Adrenal gland (tissue), 9 donors: ENCODE measurements at regions not wholly inside any gene's neighbourhood (a gene's known extent, or its start where the extent isn't known, plus 50 kb on each side); places are given as distances from the start of the nearest gene placed in this dataset.

Experiments
- DNase-seq, 7 donors: peaks; one replicate each; pipeline ENCODE4 v3.0.0-alpha.2; 2019 to 2020
- H3K27ac ChIP-seq, 5 donors: fragments of 200-600 bp; sonication (generic) in 4 of 5; 1 replicate in 3 of 5; 2 replicates in 2 of 5; pipeline versions ENCODE4 v1.5.1 to v1.8.0; 2016 to 2020; ENCODE audit warnings: mild to moderate bottlenecking in 1 of 5
- H3K27me3 ChIP-seq: fragments of 200-600 bp; 2 replicates; pipeline ENCODE4 v1.8.0; 2021
- H3K36me3 ChIP-seq, 2 donors: fragments of 200-600 bp; replicated peaks in 1 of 2; 1 replicate in 1 of 2; 2 replicates in 1 of 2; pipeline versions ENCODE4 v1.5.1 to v1.8.0; 2018 to 2022
- H3K4me1 ChIP-seq, 2 donors: fragments of 200-600 bp; replicated peaks in 1 of 2; 1 replicate in 1 of 2; 2 replicates in 1 of 2; pipeline versions ENCODE4 v1.5.1 to v1.8.0; 2018 to 2021
- H3K4me3 ChIP-seq, 4 donors: fragments of 200-600 bp; sonication (generic) in 3 of 4; one replicate each; pipeline ENCODE4 v1.5.1; 2016 to 2018
- H3K9me3 ChIP-seq, 3 donors: fragments of 200-600 bp; sonication (generic) in 1 of 3; replicated peaks in 1 of 3; 1 replicate in 2 of 3; 2 replicates in 1 of 3; pipeline versions ENCODE4 v1.5.1 to v1.8.0; 2016 to 2021
- CTCF ChIP-seq, 6 experiments: fragments of 450-650 bp in 4 of 6; fragments of 200-600 bp in 2 of 6; sonication (generic) in 1 of 6; IDR thresholded peaks; 1 replicate in 5 of 6; 2 replicates in 1 of 6; pipeline versions ENCODE4 v1.5.1 to v1.8.0; 2016 to 2021; ENCODE audit warnings: antibody characterized with exemption in 6 of 6, mild to moderate bottlenecking in 2 of 6, moderate library complexity in 1 of 6
- POLR2A ChIP-seq, 2 donors: fragments of 450-650 bp; IDR thresholded peaks; one replicate each; pipeline ENCODE4 v1.6.1; 2017; ENCODE audit warnings: antibody characterized with exemption in 2 of 2, mild to moderate bottlenecking in 2 of 2, moderate library complexity in 1 of 2
- WGBS, 4 donors: extraction: QIAGEN DNeasy Blood & Tissue Kit in 2 of 4; methylation state at CpG; one replicate each; pipeline versions ENCODE4 v1.1.5 to v1.1.7; 2013 to 2017; 5-methylcytosine and 5-hydroxymethylcytosine counted together
- intact Hi-C, 2 donors: fragments of 100-400 bp; cut with DNase I; formaldehyde crosslinking; loops; one replicate each; pipeline versions ENCODE4 v1.14.1 to v1.15.0; 2022 to 2023
- donor health status: healthy with polysubstance abuse.
- donor health status: Bipolar disorder and iron deficiency.
- donor health status: DM: yes; HTN: yes; CAD: no.
- donor health status: DM: no; HTN: no; CAD: no.
- donor health status: DM: no; HTN: no; CAD: no.

DNA sequence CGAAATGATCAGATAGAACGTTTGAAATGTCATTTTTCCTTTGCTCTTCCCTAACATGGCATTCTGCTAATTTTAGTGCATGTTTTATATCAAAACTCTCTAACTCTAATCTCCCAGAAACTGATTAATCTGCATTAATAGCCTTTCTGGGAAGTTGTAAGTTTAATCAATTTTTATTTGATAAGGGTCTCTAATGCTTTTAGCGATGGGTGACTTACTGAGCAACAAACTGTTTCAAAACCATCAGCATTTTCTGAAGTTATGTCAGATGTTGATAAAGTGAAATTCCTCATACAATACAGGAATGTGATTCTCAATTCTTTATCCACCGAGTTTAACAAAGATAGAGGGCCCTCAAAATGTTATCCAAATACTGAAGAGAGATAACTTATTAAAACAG, 431.6 kb upstream of the CXADR start:
- Histone ChIP-seq H3K4me3 (no peak overlapping the region), H3K27ac (no peak overlapping the region), H3K36me3 (no peaks in the 10 kb centered on the region), H3K4me1 (no peaks in the 10 kb centered on the region), H3K9me3 (no peaks in the 10 kb centered on the region), H3K27me3 (no peaks in the 10 kb centered on the region)
- no peak for TF ChIP-seq POLR2A (IDR thresholded peaks at IDR 0.05)
- TF ChIP-seq CTCF (IDR thresholded peaks at IDR 0.05): no peak
- 61 to 76% (median 70%) methylated on average over 4 of the region's 4 CpGs for WGBS, 4 donors
- intact Hi-C loops: no loop called here
- no peak for DNase-seq

DNA sequence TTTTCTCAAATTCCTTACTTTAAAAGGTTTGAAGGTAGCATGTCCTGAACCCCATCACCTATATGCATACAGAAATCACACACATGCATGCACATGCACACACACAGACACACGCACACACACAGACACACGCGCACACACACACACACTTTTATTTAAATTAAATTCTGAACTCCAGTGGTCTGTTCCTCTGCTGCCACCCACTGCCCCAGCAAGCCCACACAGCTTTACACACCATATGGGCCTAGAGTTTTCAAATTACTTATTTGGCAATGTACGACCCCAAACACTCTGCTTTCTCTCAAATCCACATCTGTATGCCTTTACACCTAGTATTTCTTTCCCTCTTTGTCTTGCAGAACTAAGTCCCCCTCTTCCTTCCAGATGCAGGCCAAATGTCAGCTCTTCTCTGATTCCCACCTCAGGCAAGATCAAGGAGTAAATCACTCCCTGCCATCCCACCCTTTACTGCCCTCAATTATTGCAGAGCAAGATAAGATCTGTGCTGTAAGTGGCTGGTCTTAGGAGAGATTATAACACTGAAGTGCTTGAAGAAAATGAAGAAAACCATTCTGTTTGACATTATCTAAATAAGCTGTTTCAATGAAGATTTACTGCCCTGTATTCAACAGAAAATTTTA, 429.9 kb upstream of the CXADR start:
- 56 to 93% (median 68%) methylated on average over 4 of the region's 4 CpGs for WGBS, 4 donors
- no peaks in the 10 kb centered on the region for H3K36me3 ChIP-seq
- TF ChIP-seq POLR2A (IDR thresholded peaks at IDR 0.05) (no peak), CTCF (IDR thresholded peaks at IDR 0.05) (no peak)
- intact Hi-C loops: no loop called here
- H3K9me3 ChIP-seq: no peaks in the 10 kb centered on the region
- H3K27ac ChIP-seq: no peak overlapping the region
- no peak overlapping the region for H3K4me3 ChIP-seq
- no peaks in the 10 kb centered on the region for H3K4me1 ChIP-seq
- no peak for DNase-seq
- H3K27me3 ChIP-seq: no peaks in the 10 kb centered on the region

DNA sequence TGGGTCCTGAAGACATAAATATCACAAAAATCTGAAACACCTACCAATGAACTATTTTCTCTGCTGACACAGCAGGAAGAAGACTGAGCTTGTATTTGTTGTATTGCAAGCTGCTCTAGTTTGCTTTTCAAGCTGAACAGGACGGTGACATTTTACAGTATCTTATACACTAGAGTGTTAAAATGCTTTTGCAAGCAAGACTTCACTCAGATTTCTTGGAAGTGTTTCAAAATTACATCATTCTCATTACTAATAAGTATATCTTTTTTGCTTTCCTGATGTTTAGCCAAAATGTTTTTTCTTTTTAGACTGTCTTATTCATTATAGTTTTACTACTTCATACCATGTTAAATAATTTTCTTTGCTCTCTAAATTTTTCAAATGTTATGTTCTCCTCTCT, 427.1 kb upstream of the CXADR start:
- no peak for TF ChIP-seq POLR2A (IDR thresholded peaks at IDR 0.05)
- TF ChIP-seq CTCF (IDR thresholded peaks at IDR 0.05): no peak
- no peaks in the 10 kb centered on the region for H3K9me3 ChIP-seq
- no peak overlapping the region for H3K27ac ChIP-seq
- no peaks in the 10 kb centered on the region for H3K36me3 ChIP-seq
- no peaks in the 10 kb centered on the region for H3K4me1 ChIP-seq
- no peaks in the 10 kb centered on the region for H3K27me3 ChIP-seq
- DNase-seq: no peak
- intact Hi-C loops: no loop called here
- WGBS, 4 donors: 35 to 55% (median 46%) methylated on average over 1 of the region's 1 CpG
- H3K4me3 ChIP-seq: no peak overlapping the region

DNA sequence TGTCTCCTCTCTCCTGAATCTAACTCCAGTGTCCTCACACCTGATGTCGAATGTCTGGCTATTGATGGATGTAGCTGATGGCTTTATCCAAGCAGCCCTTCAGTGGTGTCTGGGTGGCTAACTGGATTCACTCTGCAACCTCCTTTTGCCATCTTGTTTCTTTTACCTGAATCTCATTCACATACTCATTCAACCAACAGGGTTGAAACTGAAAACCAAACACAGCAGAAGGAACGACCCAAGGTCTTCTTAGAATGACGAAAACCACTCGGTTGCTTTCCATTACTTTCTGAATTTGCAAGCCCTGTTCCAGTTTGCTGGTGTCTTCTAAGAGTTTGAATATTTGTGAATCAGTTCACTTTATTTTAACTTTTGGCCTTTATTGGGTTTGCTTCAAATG, 424.3 kb upstream of the CXADR start:
- no peaks in the 10 kb centered on the region for H3K36me3 ChIP-seq
- 84 to 89% (median 86%) methylated on average over 4 of the region's 4 CpGs for WGBS, 4 donors
- no peak for DNase-seq
- no peaks in the 10 kb centered on the region for H3K27me3 ChIP-seq
- no peak overlapping the region for H3K4me3 ChIP-seq
- no peak overlapping the region for H3K27ac ChIP-seq
- no peaks in the 10 kb centered on the region for H3K4me1 ChIP-seq
- no peaks in the 10 kb centered on the region for H3K9me3 ChIP-seq
- no peak for TF ChIP-seq CTCF (IDR thresholded peaks at IDR 0.05)
- TF ChIP-seq POLR2A (IDR thresholded peaks at IDR 0.05): no peak
- intact Hi-C loops: no loop called here
